Pancreas (tissue), 10 donors: ENCODE measurements at regions not wholly inside any gene's neighbourhood (a gene's known extent, or its start where the extent isn't known, plus 50 kb on each side); places are given as distances from the start of the nearest gene placed in this dataset.
A peak's percentile ranks its signal among the peaks of the same experiment; 100 is the strongest.

ENCODE experiments used
- ATAC-seq, 4 donors: fragments of 200-7000 bp; cut with Tn5 transposase; one replicate each; pipeline versions ENCODE4 v1.8.0 to v1.9.1; 2020; ENCODE audit warnings: mild to moderate bottlenecking in 4 of 4, moderate library complexity in 4 of 4
- DNase-seq, 6 donors: peaks; one replicate each; pipeline ENCODE4 v3.0.0-alpha.2; 2020
- FAIRE-seq: peaks from 2 replicates; lab custom pipeline; 2012; peaks lifted over from hg19 to GRCh38; lab: Jason Lieb, UNC
- H3K27ac ChIP-seq, 4 donors: fragments of 200-600 bp; sonication (generic); 1 replicate in 3 of 4; 2 replicates in 1 of 4; pipeline versions ENCODE4 v1.5.0 to v1.8.0; 2020
- H3K27me3 ChIP-seq, 4 donors: fragments of 200-600 bp; one replicate each; pipeline ENCODE4 v1.8.0; 2021
- H3K36me3 ChIP-seq, 3 donors: fragments of 200-600 bp; sonication (generic) in 1 of 3; one replicate each; pipeline versions ENCODE4 v1.5.0 to v1.8.0; 2020 to 2021
- H3K4me1 ChIP-seq, 3 donors: fragments of 200-600 bp; one replicate each; pipeline ENCODE4 v1.8.0; 2021
- H3K4me3 ChIP-seq, 4 donors: fragments of 200-600 bp; sonication (generic) in 2 of 4; one replicate each; pipeline versions ENCODE4 v1.5.0 to v1.8.0; 2020 to 2021
- H3K9me3 ChIP-seq, 4 donors: fragments of 200-600 bp; one replicate each; pipeline ENCODE4 v1.8.0; 2021
- WGBS, 2 donors: extraction: QIAGEN DNeasy Blood & Tissue Kit; methylation state at CpG; one replicate each; pipeline ENCODE4 v1.1.7; 2013; 5-methylcytosine and 5-hydroxymethylcytosine counted together
- intact Hi-C, 3 donors: fragments of 100-400 bp; cut with DNase I; formaldehyde crosslinking; loops; one replicate each; pipeline versions ENCODE4 v1.11.1 to v1.14.2; 2022
- TF ChIP-seq, protein P1 (sequence below), 4 donors: fragments of 200-600 bp; sonication (generic) in 3 of 4; IDR thresholded peaks; one replicate each; pipeline versions ENCODE4 v1.5.0 to v1.8.0; 2021; ENCODE audit warnings: antibody characterized with exemption in 4 of 4
- donor health status: healthy with polysubstance abuse.
- donor health status: DM: no; HTN: no; CAD: no; lungs with moderate emphysema.
- donor health status: DM: no; HTN: no; CAD: no.
- donor health status: control.
- donor health status: control.
- donor health status: Bipolar disorder and iron deficiency.
- donor health status: DM: yes; HTN: yes; CAD: no.
- donor health status: DM: no; HTN: no; CAD: no.
- donor health status: DM: no; HTN: no; CAD: no.
- donor health status: DM: yes; HTN: yes; CAD: no.

DNA sequence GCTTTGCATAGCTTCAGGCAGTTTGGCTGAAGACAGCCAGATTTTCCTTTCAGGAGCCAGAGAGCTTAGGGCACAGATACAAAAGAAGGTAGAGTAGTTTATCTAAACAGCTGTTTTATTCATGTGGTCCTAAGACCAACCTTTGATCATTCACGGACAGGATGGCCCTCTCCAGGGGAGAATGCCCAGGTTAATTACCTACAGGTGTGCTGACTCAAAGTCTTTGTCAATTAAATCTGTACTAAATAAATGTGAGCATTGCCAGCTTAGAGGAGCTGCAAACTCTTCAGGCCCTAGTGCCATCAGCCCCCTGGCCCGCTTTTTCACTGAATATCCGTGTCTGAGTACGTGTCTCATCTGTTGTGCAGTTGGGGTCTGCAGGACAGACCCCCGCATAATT is 554.7 kb downstream of the NUP35 start:
- Histone ChIP-seq H3K27me3 (no peaks in the 10 kb centered on the region), H3K27ac (no peak overlapping the region), H3K9me3 (no peaks in the 10 kb centered on the region), H3K36me3 (no peaks in the 10 kb centered on the region), H3K4me3 (no peak overlapping the region), H3K4me1 (no peaks in the 10 kb centered on the region)
- ATAC-seq (no peak), FAIRE-seq (no peak), DNase-seq (peak in 1 of 6 donors; percentile 2)
- TF ChIP-seq, protein P1, sequence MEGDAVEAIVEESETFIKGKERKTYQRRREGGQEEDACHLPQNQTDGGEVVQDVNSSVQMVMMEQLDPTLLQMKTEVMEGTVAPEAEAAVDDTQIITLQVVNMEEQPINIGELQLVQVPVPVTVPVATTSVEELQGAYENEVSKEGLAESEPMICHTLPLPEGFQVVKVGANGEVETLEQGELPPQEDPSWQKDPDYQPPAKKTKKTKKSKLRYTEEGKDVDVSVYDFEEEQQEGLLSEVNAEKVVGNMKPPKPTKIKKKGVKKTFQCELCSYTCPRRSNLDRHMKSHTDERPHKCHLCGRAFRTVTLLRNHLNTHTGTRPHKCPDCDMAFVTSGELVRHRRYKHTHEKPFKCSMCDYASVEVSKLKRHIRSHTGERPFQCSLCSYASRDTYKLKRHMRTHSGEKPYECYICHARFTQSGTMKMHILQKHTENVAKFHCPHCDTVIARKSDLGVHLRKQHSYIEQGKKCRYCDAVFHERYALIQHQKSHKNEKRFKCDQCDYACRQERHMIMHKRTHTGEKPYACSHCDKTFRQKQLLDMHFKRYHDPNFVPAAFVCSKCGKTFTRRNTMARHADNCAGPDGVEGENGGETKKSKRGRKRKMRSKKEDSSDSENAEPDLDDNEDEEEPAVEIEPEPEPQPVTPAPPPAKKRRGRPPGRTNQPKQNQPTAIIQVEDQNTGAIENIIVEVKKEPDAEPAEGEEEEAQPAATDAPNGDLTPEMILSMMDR (IDR thresholded peaks at IDR 0.05): no peak
- 77 to 88% methylated on average over 5 of the region's 5 CpGs for WGBS, 2 donors
- intact Hi-C loops: no loop called here

DNA sequence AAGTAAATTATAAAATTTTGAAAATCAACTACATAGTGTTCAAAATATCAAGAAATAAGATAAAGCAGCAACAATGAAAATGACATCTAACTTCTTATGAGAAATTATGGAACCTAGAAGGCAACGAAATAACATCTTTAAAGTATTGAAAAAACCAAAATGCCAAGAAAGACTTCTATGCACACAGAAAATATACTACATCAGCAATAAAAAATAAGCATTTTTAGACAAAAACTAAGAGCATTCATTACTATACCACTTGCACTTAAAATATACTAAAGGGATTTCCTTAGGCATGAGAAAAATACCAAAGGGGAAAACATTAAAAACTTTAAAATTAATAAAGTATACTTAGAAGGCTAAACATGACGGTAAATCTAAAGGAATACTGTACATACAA is 556.3 kb downstream of the NUP35 start:
- TF ChIP-seq, protein P1 (IDR thresholded peaks at IDR 0.05): no peak
- WGBS, 2 donors: 70 to 73% methylated on average over 2 of the region's 2 CpGs
- Histone ChIP-seq H3K9me3 (no peaks in the 10 kb centered on the region), H3K4me1 (no peaks in the 10 kb centered on the region), H3K27ac (no peak overlapping the region), H3K36me3 (no peaks in the 10 kb centered on the region), H3K27me3 (no peaks in the 10 kb centered on the region), H3K4me3 (no peak overlapping the region)
- DNase-seq (no peak), FAIRE-seq (no peak), ATAC-seq (no peak)
- intact Hi-C loops: no loop called here

DNA sequence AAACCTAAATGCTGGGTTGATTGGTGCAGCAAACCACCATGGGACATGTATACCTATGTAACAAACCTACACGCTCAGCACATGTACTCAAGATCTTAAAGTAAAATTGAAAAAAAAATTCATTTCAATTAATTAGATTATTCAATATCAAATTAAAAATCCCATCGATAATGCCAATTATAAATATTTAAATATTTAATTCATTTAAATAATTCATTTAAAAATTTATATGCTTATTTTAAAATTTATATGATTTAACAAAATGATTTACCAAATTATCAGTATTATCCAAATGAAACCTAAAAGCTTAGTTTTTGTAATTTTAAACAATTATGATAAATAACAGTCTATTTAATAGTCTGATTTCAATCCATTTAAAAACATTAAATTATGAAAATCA is 560.4 kb downstream of the NUP35 start:
- Histone ChIP-seq H3K9me3 (no peaks in the 10 kb centered on the region), H3K27ac (no peak overlapping the region), H3K27me3 (no peaks in the 10 kb centered on the region), H3K36me3 (no peaks in the 10 kb centered on the region), H3K4me3 (no peak overlapping the region), H3K4me1 (no peaks in the 10 kb centered on the region)
- intact Hi-C loops: no loop called here
- DNase-seq (no peak), FAIRE-seq (peak; percentile 71), ATAC-seq (no peak)
- WGBS, 2 donors: 87 to 88% methylated on average over 2 of the region's 2 CpGs
- TF ChIP-seq, protein P1 (IDR thresholded peaks at IDR 0.05): no peak

DNA sequence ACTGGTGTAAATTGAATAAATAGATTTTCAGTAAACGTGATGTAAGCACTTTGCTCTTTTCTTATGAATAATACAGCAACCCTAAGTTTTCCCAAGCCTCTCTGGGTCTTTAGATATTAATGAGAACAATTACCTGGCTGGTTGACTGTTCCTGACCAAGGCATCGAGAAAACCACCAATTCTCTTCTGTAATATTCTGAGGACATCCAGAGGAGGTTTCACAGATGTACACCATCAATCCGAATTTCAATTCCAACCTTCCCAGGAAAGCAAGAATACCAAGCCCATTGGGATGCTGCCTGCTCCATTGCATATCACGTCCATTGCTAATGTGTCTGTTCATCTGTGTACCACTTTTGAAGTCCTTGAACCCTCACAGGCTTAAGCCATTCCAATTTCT is 571.8 kb downstream of the NUP35 start:
- 57 to 78% methylated on average over 4 of the region's 4 CpGs for WGBS, 2 donors
- Histone ChIP-seq H3K27me3 (no peaks in the 10 kb centered on the region), H3K4me1 (no peaks in the 10 kb centered on the region), H3K4me3 (no peak overlapping the region), H3K9me3 (no peaks in the 10 kb centered on the region), H3K36me3 (no peaks in the 10 kb centered on the region), H3K27ac (no peak overlapping the region)
- intact Hi-C loops: no loop called here
- TF ChIP-seq, protein P1 (IDR thresholded peaks at IDR 0.05): no peak
- no peak for DNase-seq
- no peak for ATAC-seq
- no peak for FAIRE-seq

DNA sequence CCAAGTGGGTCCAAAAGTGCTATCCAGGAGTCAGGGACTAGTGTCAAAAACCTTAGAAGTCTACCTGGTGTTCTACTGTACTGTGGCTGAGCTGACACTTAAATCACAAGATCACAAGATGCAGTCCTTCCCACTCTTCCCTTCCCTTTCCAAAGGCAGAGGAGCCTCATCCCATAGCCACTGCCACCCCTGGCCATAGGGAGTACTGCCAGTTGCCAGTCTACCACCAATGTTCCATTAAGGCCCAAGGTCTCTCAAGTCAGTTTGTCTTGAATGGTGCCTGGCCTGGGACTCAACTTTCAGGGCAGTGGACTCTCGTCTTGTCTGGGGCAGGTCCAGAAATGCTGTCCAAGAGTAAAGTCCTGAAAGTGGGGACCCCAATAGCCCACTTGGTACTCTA is 585.6 kb downstream of the NUP35 start:
- FAIRE-seq: no peak
- Histone ChIP-seq H3K4me3 (no peak overlapping the region), H3K27me3 (no peaks in the 10 kb centered on the region), H3K4me1 (no peaks in the 10 kb centered on the region), H3K36me3 (no peaks in the 10 kb centered on the region), H3K9me3 (no peaks in the 10 kb centered on the region), H3K27ac (no peak overlapping the region)
- intact Hi-C loops: no loop called here
- 81 to 90% methylated on average over 1 of the region's 1 CpG for WGBS, 2 donors
- no peak for DNase-seq
- no peak for ATAC-seq
- TF ChIP-seq, protein P1 (IDR thresholded peaks at IDR 0.05): no peak
